Nephron progenitor cell (in vitro differentiated cells): ENCODE measurements at regions not wholly inside any gene's neighbourhood (a gene's known extent, or its start where the extent isn't known, plus 50 kb on each side); places are given as distances from the start of the nearest gene placed in this dataset.
"Not testable (repeated sequence)": the region's sequence is repeated elsewhere in the genome, so short reads cannot be mapped to it uniquely, and the experiment has no call there.

Source experiments
- DNase-seq: peaks from one replicate; pipeline ENCODE4 v3.0.0; 2021
- H3K27ac Mint-ChIP-seq: 2 replicates; pipeline ENCODE4 v1.8.0; 2021; ENCODE audit warnings: mild to moderate bottlenecking, moderate library complexity, mixed read lengths
- H3K27me3 Mint-ChIP-seq: 2 replicates; pipeline ENCODE4 v1.8.0; 2021; ENCODE audit warnings: mild to moderate bottlenecking, low read depth, mixed read lengths; ENCODE audit not compliant: poor library complexity
- H3K36me3 Mint-ChIP-seq: 2 replicates; pipeline ENCODE4 v1.8.0; 2021; ENCODE audit warnings: low read depth, mixed read lengths
- H3K4me1 Mint-ChIP-seq: 2 replicates; pipeline ENCODE4 v1.8.0; 2021; ENCODE audit warnings: mixed read lengths
- H3K4me3 Mint-ChIP-seq: 2 replicates; pipeline ENCODE4 v1.8.0; 2021; ENCODE audit warnings: mild to moderate bottlenecking, moderate library complexity, mixed read lengths
- H3K9me3 Mint-ChIP-seq: 2 replicates; pipeline ENCODE4 v1.8.0; 2021; ENCODE audit warnings: mild to moderate bottlenecking, moderate library complexity, mixed read lengths
- TF ChIP-seq, protein P1 (sequence below): fragments of 200-600 bp; sonication (generic); IDR thresholded peaks from 2 replicates; pipeline ENCODE4 v1.5.0; 2021; ENCODE audit warnings: antibody characterized with exemption

DNA sequence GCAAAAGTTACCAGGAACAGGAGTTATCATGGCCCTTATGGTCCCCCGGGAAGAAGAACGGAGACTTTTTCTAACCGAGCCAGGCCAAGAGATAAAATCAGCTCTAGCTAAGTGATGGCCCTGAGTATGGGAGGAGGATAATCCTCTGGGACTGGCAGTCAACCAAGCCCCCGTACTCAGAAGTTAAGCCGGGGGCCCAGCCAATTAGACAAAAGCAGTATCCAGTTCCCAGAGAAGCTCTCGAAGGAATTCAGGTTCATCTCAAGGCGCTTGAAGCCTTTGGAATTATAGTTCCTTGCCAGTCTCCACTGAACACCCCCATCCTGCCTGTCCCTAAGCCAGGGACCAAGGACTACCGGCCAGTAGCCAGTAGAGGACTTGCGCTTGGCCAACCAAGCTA, 365.3 kb upstream of the TCF4 start:
- DNase-seq, result no peak
- Mint-ChIP-seq H3K4me3 (no peak overlapping the region), H3K9me3 (peaks cover 6% of the 10 kb centered on the region), H3K27me3 (peaks cover 4% of the 10 kb centered on the region), H3K27ac (no peak overlapping the region), H3K4me1 (no peaks in the 10 kb centered on the region), H3K36me3 (peaks cover 6% of the 10 kb centered on the region)
- TF ChIP-seq, protein P1, sequence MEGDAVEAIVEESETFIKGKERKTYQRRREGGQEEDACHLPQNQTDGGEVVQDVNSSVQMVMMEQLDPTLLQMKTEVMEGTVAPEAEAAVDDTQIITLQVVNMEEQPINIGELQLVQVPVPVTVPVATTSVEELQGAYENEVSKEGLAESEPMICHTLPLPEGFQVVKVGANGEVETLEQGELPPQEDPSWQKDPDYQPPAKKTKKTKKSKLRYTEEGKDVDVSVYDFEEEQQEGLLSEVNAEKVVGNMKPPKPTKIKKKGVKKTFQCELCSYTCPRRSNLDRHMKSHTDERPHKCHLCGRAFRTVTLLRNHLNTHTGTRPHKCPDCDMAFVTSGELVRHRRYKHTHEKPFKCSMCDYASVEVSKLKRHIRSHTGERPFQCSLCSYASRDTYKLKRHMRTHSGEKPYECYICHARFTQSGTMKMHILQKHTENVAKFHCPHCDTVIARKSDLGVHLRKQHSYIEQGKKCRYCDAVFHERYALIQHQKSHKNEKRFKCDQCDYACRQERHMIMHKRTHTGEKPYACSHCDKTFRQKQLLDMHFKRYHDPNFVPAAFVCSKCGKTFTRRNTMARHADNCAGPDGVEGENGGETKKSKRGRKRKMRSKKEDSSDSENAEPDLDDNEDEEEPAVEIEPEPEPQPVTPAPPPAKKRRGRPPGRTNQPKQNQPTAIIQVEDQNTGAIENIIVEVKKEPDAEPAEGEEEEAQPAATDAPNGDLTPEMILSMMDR, result no peak

DNA sequence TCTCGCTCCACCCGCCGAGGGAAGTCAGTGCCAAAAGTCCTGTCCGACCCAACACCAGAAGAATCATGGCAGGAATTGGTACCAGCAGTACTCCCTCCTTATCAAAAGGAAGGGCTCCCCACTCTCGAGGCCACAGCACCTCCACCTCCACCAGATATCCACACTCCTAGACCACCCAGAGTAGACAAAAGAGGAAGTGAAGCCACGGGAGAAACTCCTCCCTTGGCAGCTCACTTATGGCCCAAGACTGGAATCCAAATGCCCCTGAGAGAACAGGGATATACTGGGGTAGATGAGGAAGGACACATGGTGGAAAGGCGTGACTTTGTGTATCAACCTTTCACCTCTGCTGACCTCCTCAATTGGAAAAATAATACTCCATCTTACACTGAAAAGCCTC, 363.7 kb upstream of the TCF4 start:
- not testable (repeated sequence) for DNase-seq, H3K27ac Mint-ChIP-seq, H3K9me3 Mint-ChIP-seq, H3K27me3 Mint-ChIP-seq, H3K4me3 Mint-ChIP-seq, H3K36me3 Mint-ChIP-seq, H3K4me1 Mint-ChIP-seq

DNA sequence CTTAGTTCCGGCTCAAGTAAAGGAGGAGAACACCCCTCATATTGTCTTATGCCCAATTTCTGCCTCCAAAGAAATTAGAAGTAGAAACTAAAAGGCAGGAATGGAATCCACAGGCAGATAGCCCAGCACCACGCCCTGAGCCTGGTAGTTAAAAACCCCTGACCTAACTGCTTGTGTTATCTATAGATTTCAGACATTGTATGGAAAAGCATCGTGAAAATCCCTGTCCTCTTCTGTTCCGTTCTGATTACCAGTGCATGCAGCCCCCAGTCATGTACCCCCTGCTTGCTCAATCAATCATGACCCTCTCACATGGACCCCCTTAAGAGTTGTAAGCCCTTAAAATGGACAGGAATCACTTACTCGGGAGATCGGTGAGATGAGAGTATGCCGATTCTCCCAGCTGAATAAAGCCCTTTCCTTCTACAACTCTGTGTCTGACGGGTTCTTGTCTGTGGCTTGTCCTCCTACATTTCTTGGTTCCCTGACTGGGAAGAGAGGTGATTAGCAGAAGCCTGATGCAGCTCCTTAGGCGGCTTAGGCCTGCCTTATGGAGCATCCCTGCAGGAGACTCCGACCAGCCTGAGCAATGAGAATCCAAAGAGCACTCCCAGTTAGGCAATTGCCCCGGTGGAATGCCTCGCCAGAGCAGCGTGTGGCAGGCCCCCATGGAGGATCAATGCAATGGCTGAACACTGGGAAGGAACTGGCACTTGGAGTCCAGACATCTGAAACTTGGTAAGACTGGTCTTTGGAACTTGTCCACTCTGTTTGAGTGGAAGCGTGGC, 362.6 kb upstream of the TCF4 start:
- TF ChIP-seq, protein P1, result no peak
- no peaks in the 10 kb centered on the region for H3K4me1 Mint-ChIP-seq
- H3K36me3 Mint-ChIP-seq, result peaks cover 6% of the 10 kb centered on the region
- peaks cover 4% of the 10 kb centered on the region for H3K27me3 Mint-ChIP-seq
- DNase-seq, result no peak
- H3K27ac Mint-ChIP-seq, result no peak overlapping the region
- H3K9me3 Mint-ChIP-seq, result peaks cover 14% of the 10 kb centered on the region
- no peak overlapping the region for H3K4me3 Mint-ChIP-seq

DNA sequence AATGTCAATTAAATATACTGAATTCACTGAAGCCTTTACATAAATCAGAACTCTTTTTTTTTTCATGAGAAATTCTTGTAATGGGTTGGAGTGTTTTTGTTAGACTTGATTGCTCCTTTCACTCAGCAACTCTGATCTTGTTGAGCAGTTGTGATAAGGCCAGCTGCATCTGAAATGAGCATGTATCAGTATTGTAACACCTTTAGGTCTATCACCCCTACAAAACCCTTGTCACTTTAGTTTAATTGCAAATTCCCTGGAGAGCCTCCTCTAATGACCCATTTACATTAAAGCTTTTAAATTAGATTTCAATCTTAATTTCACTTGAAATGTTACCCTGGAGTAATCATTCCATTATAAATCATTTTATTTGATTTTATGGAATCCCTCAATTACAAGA, 346.8 kb upstream of the TCF4 start:
- TF ChIP-seq, protein P1, result no peak
- no peak overlapping the region for H3K4me3 Mint-ChIP-seq
- no peak overlapping the region for H3K27ac Mint-ChIP-seq
- H3K36me3 Mint-ChIP-seq, result peaks cover 21% of the 10 kb centered on the region
- H3K4me1 Mint-ChIP-seq, result no peaks in the 10 kb centered on the region
- DNase-seq, result no peak
- H3K27me3 Mint-ChIP-seq, result peaks cover 4% of the 10 kb centered on the region
- peaks cover 37% of the 10 kb centered on the region for H3K9me3 Mint-ChIP-seq

DNA sequence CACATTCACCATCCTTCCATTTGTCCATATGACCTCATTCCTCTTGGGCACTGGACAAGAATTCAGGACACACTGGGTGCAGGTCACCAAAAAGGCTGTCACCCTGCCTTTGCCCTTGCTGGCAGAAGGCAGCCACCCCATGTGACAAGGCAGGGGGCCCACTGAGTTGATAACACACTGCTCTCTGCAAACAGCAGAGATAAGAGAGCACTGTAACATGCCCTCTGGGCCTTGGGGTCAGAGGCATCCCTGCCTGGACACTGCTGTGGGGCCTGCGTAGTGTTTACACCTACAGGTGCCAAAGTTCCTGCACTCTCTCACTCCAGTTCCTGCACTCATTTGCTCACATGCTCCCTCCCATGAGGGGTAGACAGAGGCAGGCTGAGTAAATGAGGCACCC, 344.7 kb upstream of the TCF4 start:
- no peak overlapping the region for H3K4me3 Mint-ChIP-seq
- H3K27ac Mint-ChIP-seq, result no peak overlapping the region
- H3K9me3 Mint-ChIP-seq, result peaks cover 29% of the 10 kb centered on the region
- H3K27me3 Mint-ChIP-seq, result peaks cover 4% of the 10 kb centered on the region
- H3K36me3 Mint-ChIP-seq, result peaks cover 14% of the 10 kb centered on the region
- H3K4me1 Mint-ChIP-seq, result no peaks in the 10 kb centered on the region
- no peak for DNase-seq
- TF ChIP-seq, protein P1, result no peak

DNA sequence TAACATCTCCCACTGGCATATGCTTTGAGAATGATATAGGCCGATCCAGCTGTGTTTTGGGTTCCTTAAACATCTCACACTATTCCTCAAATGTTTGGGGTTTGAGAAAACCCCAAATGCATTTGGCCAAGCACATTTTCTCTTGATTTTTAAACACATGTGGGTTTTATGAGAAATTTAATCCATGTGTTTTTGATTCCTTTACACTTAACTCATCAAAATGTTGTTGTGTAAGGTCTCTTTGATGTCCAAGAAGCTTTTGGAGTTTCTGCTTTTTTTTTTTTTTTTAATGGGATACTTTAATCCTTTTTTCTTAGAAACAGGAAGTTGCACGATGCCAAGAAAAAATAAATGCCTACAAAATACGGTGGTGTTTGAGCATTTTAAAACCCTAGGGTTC, 339.8 kb upstream of the TCF4 start:
- H3K27me3 Mint-ChIP-seq, result peaks cover 7% of the 10 kb centered on the region
- H3K9me3 Mint-ChIP-seq, result peaks cover 11% of the 10 kb centered on the region
- no peak overlapping the region for H3K4me3 Mint-ChIP-seq
- TF ChIP-seq, protein P1, result no peak
- DNase-seq, result no peak
- H3K27ac Mint-ChIP-seq, result no peak overlapping the region
- H3K36me3 Mint-ChIP-seq, result peaks cover 7% of the 10 kb centered on the region
- H3K4me1 Mint-ChIP-seq, result no peaks in the 10 kb centered on the region
